ENCODE measurements at regions not wholly inside any gene's neighbourhood (a gene's known extent, or its start where the extent isn't known, plus 50 kb on each side); places are given as distances from the start of the nearest gene placed in this dataset.

DNA sequence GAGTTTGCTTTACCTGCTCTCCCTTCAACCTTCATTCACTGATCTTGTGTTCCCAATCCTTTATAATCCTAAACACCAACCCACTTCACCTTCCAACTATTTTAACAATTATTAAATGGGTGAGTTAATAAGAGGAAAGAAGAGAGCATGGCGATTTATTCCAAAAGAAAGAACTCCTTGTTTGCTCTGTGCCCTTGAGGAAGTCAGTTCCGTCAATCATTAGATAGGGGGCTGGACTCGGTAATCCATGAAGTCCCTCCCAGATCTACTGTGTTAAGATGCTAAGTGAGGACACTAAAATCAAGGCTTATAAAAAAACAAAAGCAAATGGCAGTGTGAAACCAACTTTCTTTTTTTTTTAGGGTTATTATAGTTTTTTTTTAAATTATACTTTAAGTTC is 589.9 kb downstream of the XIRP2 start:
- H3K9ac ChIP-seq (ENCODE audit: low read length): no peak overlapping the region
- peaks cover 5% of the 10 kb centered on the region; the same call in 1 of the 2 replicates for H3K4me1 ChIP-seq (ENCODE audit: low read length)
- no peaks in the 10 kb centered on the region for H4K20me1 ChIP-seq (ENCODE audit: insufficient read depth, low read length)
- H3K27ac ChIP-seq (ENCODE audit: low read length): no peak overlapping the region
- H3K9me3 ChIP-seq (replicated peaks; ENCODE audit: insufficient read depth, low read length): no peaks in the 10 kb centered on the region
- no peaks in the 10 kb centered on the region for H3K9me2 ChIP-seq (replicated peaks; ENCODE audit: insufficient read depth, low read length)
- H3K79me2 ChIP-seq (ENCODE audit: low read length): no peaks in the 10 kb centered on the region
- TF ChIP-seq EZH2 (optimal IDR thresholded peaks at IDR 0.05; ENCODE audit: low read depth, low read length) (no peak), EZH2phosphoT487 (IDR thresholded peaks at IDR 0.05; ENCODE audit: low read length) (no peak)
- TF ChIP-seq, protein P1, sequence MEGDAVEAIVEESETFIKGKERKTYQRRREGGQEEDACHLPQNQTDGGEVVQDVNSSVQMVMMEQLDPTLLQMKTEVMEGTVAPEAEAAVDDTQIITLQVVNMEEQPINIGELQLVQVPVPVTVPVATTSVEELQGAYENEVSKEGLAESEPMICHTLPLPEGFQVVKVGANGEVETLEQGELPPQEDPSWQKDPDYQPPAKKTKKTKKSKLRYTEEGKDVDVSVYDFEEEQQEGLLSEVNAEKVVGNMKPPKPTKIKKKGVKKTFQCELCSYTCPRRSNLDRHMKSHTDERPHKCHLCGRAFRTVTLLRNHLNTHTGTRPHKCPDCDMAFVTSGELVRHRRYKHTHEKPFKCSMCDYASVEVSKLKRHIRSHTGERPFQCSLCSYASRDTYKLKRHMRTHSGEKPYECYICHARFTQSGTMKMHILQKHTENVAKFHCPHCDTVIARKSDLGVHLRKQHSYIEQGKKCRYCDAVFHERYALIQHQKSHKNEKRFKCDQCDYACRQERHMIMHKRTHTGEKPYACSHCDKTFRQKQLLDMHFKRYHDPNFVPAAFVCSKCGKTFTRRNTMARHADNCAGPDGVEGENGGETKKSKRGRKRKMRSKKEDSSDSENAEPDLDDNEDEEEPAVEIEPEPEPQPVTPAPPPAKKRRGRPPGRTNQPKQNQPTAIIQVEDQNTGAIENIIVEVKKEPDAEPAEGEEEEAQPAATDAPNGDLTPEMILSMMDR (IDR thresholded peaks at IDR 0.05; ENCODE audit: low read length): no peak
- no peaks in the 10 kb centered on the region for H3K27me3 ChIP-seq (replicated peaks; ENCODE audit: insufficient read depth, low read length)
- no peak overlapping the region for H3K4me2 ChIP-seq (ENCODE audit: low read depth, low read length)
- H2AFZ ChIP-seq (ENCODE audit: low read length): no peak overlapping the region
- DNase-seq: no peak
- 0 out of 2 replicates have a peak, but pooled peaks cover 8% of the 10 kb centered on the region for H3F3A ChIP-seq (ENCODE audit: insufficient read depth, low read length)
- no peaks in the 10 kb centered on the region for H3K36me3 ChIP-seq (replicated peaks; ENCODE audit: insufficient read depth, low read length)
- no peak overlapping the region for H3K4me3 ChIP-seq (ENCODE audit: low read length)

DNA sequence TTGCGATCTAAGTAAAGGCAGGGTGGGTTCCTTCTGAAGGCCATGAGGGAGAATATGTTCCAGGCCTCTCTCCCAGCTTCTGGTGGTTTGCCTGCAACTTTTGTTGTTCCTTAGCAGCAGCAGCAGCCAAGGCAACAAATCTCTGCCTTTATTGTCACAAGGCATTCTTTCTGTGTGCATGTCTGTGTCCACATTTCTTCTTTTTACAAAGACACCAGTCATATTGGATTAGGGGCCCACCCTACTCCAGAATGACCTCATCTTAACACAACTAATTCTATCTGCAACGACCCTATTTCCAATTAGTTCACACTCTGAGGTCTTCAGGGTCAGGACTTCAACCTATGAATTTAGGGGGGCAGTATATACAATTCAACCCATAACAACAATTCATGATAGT is 587.5 kb downstream of the XIRP2 start:
- Histone ChIP-seq H3K4me3 (ENCODE audit: low read length) (no peak overlapping the region), H3K9me3 (replicated peaks; ENCODE audit: insufficient read depth, low read length) (no peaks in the 10 kb centered on the region), H3F3A (ENCODE audit: insufficient read depth, low read length) (peaks cover 19% of the 10 kb centered on the region), H3K36me3 (replicated peaks; ENCODE audit: insufficient read depth, low read length) (no peaks in the 10 kb centered on the region), H4K20me1 (ENCODE audit: insufficient read depth, low read length) (no peaks in the 10 kb centered on the region), H3K79me2 (ENCODE audit: low read length) (no peaks in the 10 kb centered on the region), H3K27me3 (replicated peaks; ENCODE audit: insufficient read depth, low read length) (no peaks in the 10 kb centered on the region), H3K9me2 (replicated peaks; ENCODE audit: insufficient read depth, low read length) (no peaks in the 10 kb centered on the region), H3K27ac (ENCODE audit: low read length) (no peak overlapping the region), H2AFZ (ENCODE audit: low read length) (no peak overlapping the region), H3K4me1 (ENCODE audit: low read length) (peaks cover 19% of the 10 kb centered on the region), H3K4me2 (ENCODE audit: low read depth, low read length) (no peak overlapping the region), H3K9ac (ENCODE audit: low read length) (no peak overlapping the region)
- TF ChIP-seq, protein P1 (IDR thresholded peaks at IDR 0.05; ENCODE audit: low read length): no peak
- TF ChIP-seq EZH2 (optimal IDR thresholded peaks at IDR 0.05; ENCODE audit: low read depth, low read length): no peak
- TF ChIP-seq EZH2phosphoT487 (IDR thresholded peaks at IDR 0.05; ENCODE audit: low read length): no peak
- DNase-seq: no peak

DNA sequence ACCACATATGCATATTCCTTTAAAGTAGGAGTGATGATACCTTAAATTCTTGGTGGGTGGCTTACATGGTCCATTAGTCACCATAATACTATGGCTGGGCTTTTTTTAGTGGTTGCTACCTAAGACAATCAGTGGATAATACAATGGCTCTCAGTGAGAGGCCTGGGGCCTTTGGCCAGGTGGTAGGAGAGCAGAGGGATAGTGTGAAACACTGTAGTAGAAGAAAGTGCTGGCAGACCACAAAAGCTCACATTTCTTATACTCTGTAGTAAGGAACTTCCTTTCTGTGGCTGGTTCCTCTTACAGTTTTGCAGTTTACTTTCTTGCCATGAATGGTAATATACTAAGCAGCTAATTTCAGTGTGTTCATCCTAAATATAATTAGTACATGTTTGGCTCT is 583.5 kb downstream of the XIRP2 start:
- H2AFZ ChIP-seq (ENCODE audit: low read length): no peak overlapping the region
- peak; percentile 76 for DNase-seq

More for the DNA sequence above, 583.5 kb downstream of the XIRP2 start:
- TF ChIP-seq, protein P1 (IDR thresholded peaks at IDR 0.05; ENCODE audit: low read length): no peak
- TF ChIP-seq EZH2 (optimal IDR thresholded peaks at IDR 0.05; ENCODE audit: low read depth, low read length) (no peak), EZH2phosphoT487 (IDR thresholded peaks at IDR 0.05; ENCODE audit: low read length) (0 out of 2 replicates have a peak, but pooled peaks have one; percentile 44)
- peak overlapping the region; percentile 13; the same call in 1 of the 2 replicates for H3K27ac ChIP-seq (ENCODE audit: low read length)
- no peaks in the 10 kb centered on the region for H3K27me3 ChIP-seq (replicated peaks; ENCODE audit: insufficient read depth, low read length)
- H3K4me2 ChIP-seq (ENCODE audit: low read depth, low read length): peak overlapping the region; percentile 27; the same call in 1 of the 2 replicates
- H3K9me3 ChIP-seq (replicated peaks; ENCODE audit: insufficient read depth, low read length): no peaks in the 10 kb centered on the region
- no peaks in the 10 kb centered on the region for H4K20me1 ChIP-seq (ENCODE audit: insufficient read depth, low read length)
- H3K79me2 ChIP-seq (ENCODE audit: low read length): no peaks in the 10 kb centered on the region
- H3F3A ChIP-seq (ENCODE audit: insufficient read depth, low read length): peaks cover 15% of the 10 kb centered on the region
- no peak overlapping the region for H3K4me3 ChIP-seq (ENCODE audit: low read length)
- H3K9ac ChIP-seq (ENCODE audit: low read length): no peak overlapping the region
- no peaks in the 10 kb centered on the region for H3K36me3 ChIP-seq (replicated peaks; ENCODE audit: insufficient read depth, low read length)
- peaks cover 18% of the 10 kb centered on the region for H3K4me1 ChIP-seq (ENCODE audit: low read length)
- H3K9me2 ChIP-seq (replicated peaks; ENCODE audit: insufficient read depth, low read length): no peaks in the 10 kb centered on the region

All from MM.1S (cell line).